ENCODE measurements at regions not wholly inside any gene's neighbourhood (a gene's known extent, or its start where the extent isn't known, plus 50 kb on each side); places are given as distances from the start of the nearest gene placed in this dataset.
A peak's percentile ranks its signal among the peaks of the same experiment; 100 is the strongest.

DNA sequence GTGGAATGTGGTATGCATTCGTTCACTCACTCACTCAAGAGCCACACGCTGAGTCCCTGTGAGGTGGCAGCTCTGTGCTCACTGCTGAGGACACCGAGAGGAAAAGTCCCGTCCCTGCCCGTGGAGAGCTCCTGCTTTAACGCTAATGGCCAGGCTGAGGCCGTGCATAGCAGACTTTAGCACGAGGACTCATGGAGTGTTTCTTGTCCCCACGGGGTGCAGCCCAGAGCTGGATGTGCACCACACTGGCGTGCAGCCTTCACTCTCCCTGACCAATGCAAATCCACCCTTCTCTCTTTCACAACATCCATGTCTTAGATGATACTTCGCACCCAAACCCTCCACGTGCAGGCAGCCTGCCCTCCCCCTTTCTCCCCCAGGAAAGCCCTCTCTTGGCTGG, 159.6 kb upstream of the ZNF536 start:
- intact Hi-C loops (cut with DNase I, micrococcal nuclease) = no loop called here
- DNase-seq (no peak), ATAC-seq (ENCODE audit: poor library complexity) (no peak)
- peaks cover 38% of the 10 kb centered on the region for H3K27me3 Mint-ChIP-seq
- TF ChIP-seq, protein P1, sequence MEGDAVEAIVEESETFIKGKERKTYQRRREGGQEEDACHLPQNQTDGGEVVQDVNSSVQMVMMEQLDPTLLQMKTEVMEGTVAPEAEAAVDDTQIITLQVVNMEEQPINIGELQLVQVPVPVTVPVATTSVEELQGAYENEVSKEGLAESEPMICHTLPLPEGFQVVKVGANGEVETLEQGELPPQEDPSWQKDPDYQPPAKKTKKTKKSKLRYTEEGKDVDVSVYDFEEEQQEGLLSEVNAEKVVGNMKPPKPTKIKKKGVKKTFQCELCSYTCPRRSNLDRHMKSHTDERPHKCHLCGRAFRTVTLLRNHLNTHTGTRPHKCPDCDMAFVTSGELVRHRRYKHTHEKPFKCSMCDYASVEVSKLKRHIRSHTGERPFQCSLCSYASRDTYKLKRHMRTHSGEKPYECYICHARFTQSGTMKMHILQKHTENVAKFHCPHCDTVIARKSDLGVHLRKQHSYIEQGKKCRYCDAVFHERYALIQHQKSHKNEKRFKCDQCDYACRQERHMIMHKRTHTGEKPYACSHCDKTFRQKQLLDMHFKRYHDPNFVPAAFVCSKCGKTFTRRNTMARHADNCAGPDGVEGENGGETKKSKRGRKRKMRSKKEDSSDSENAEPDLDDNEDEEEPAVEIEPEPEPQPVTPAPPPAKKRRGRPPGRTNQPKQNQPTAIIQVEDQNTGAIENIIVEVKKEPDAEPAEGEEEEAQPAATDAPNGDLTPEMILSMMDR (IDR thresholded peaks at IDR 0.05) = no peak
- POLR2A ChIA-PET = no interaction called here
- no peak overlapping the region for H3K27ac Mint-ChIP-seq
- Histone ChIP-seq H3K9me3 (ENCODE audit: control insufficient read depth in 1 of 2, insufficient read depth in 1 of 2, low read length in 2 of 2) (peaks cover 0 to 30% of the 10 kb centered on the region in 2 experiments), H3K4me3 (ENCODE audit: low read length) (no peak overlapping the region), H3K27me3 (ENCODE audit: control insufficient read depth in 1 of 2, insufficient read depth in 2 of 2, low read length in 2 of 2) (peaks cover 5 to 8% of the 10 kb centered on the region in 2 experiments), H3K36me3 (ENCODE audit: insufficient read depth, low read length) (no peaks in the 10 kb centered on the region), H3K27ac (ENCODE audit: low read depth in 1 of 2, low read length in 2 of 2) (no peak overlapping the region), H3K4me1 (ENCODE audit: insufficient read depth, low read length) (no peaks in the 10 kb centered on the region)
- H3K9me3 Mint-ChIP-seq = no peaks in the 10 kb centered on the region
- H3K4me3 Mint-ChIP-seq = no peak overlapping the region
- CTCF ChIA-PET = no interaction called here
- no peaks in the 10 kb centered on the region for H3K4me1 Mint-ChIP-seq (ENCODE audit: low read depth)
- H3K36me3 Mint-ChIP-seq (ENCODE audit: low read depth) = no peaks in the 10 kb centered on the region

DNA sequence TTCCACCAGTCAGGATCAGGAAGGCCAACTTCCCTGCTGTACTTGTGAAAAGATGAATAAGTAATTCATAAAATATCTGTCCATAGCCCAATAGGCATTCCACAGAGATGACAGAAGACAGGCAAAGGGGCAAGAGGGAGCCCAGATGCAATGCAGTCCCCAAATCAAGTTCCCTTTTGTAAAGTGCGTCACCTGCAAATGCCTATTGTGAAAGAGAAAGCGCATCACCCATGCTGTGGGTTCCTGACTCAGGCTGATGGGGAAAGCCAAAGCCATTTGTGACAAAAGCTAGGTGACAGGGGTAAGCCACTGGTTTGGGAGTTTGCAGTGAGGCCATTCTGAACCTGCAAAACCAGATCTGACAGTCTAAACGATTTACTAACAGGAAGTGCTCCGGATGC, 157.5 kb upstream of the ZNF536 start:
- intact Hi-C loops (cut with DNase I, micrococcal nuclease) = no loop called here
- no peaks in the 10 kb centered on the region for H3K4me1 ChIP-seq (ENCODE audit: insufficient read depth, low read length)
- H3K36me3 Mint-ChIP-seq (ENCODE audit: low read depth) = no peaks in the 10 kb centered on the region
- peaks cover 0 to 18% of the 10 kb centered on the region in 2 experiments for H3K9me3 ChIP-seq (ENCODE audit: control insufficient read depth in 1 of 2, insufficient read depth in 1 of 2, low read length in 2 of 2)
- no peaks in the 10 kb centered on the region for H3K9me3 Mint-ChIP-seq
- ChIA-PET CTCF (no interaction called here), POLR2A (no interaction called here)
- no peak overlapping the region for H3K27ac ChIP-seq (ENCODE audit: low read depth in 1 of 2, low read length in 2 of 2)
- no peaks in the 10 kb centered on the region for H3K36me3 ChIP-seq (ENCODE audit: insufficient read depth, low read length)
- ATAC-seq (ENCODE audit: poor library complexity) (no peak), DNase-seq (peak in 2 of 14 experiments; percentile 4 to 17)
- TF ChIP-seq, protein P1 (IDR thresholded peaks at IDR 0.05) = no peak
- no peak overlapping the region for H3K4me3 Mint-ChIP-seq
- H3K27ac Mint-ChIP-seq = no peak overlapping the region
- no peak overlapping the region for H3K4me3 ChIP-seq (ENCODE audit: low read length)
- H3K27me3 Mint-ChIP-seq = peaks cover 44% of the 10 kb centered on the region
- H3K4me1 Mint-ChIP-seq (ENCODE audit: low read depth) = no peaks in the 10 kb centered on the region
- H3K27me3 ChIP-seq (ENCODE audit: control insufficient read depth in 1 of 2, insufficient read depth in 2 of 2, low read length in 2 of 2) = peaks cover 5 to 8% of the 10 kb centered on the region in 2 experiments

DNA sequence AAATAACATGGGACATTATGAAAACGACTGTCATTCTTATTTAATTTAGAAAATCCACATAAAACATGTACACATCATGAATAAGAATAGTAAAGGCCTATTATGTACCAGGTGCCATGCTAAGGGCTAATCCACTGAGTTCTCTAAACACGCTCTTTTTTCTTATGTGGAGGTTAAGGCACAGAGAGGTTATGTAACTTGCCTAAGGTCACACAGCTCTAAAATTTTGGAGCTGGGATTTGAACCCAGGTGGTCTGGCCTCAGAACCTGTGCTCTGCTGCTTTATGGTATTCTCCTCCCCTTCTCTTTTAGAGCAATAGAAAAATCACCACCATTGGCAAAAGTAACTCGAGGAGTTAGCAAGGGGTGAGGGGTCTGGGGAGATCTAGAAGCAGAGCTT, 156.9 kb upstream of the ZNF536 start:
- intact Hi-C loops (cut with DNase I, micrococcal nuclease) = no loop called here
- CTCF ChIA-PET = no interaction called here
- ATAC-seq (ENCODE audit: poor library complexity) = no peak

More for the DNA sequence above, 156.9 kb upstream of the ZNF536 start:
- TF ChIP-seq, protein P1 (IDR thresholded peaks at IDR 0.05) = no peak
- Mint-ChIP-seq H3K4me3 (no peak overlapping the region), H3K36me3 (ENCODE audit: low read depth) (no peaks in the 10 kb centered on the region), H3K27ac (no peak overlapping the region), H3K4me1 (ENCODE audit: low read depth) (no peaks in the 10 kb centered on the region), H3K9me3 (no peaks in the 10 kb centered on the region), H3K27me3 (peaks cover 46% of the 10 kb centered on the region)
- DNase-seq = no peak
- Histone ChIP-seq H3K4me1 (ENCODE audit: insufficient read depth, low read length) (no peaks in the 10 kb centered on the region), H3K27me3 (ENCODE audit: control insufficient read depth in 1 of 2, insufficient read depth in 2 of 2, low read length in 2 of 2) (peaks cover 11 to 12% of the 10 kb centered on the region in 2 experiments), H3K36me3 (ENCODE audit: insufficient read depth, low read length) (no peaks in the 10 kb centered on the region), H3K27ac (ENCODE audit: low read depth in 1 of 2, low read length in 2 of 2) (no peak overlapping the region), H3K4me3 (ENCODE audit: low read length) (no peak overlapping the region), H3K9me3 (ENCODE audit: control insufficient read depth in 1 of 2, insufficient read depth in 1 of 2, low read length in 2 of 2) (peaks cover 0 to 16% of the 10 kb centered on the region in 2 experiments)
- POLR2A ChIA-PET = no interaction called here

All from CD4-positive, alpha-beta T cell (primary cell).